SU-DHL-6 (cell line): ENCODE measurements at regions not wholly inside any gene's neighbourhood (a gene's known extent, or its start where the extent isn't known, plus 50 kb on each side); places are given as distances from the start of the nearest gene placed in this dataset.

ENCODE experiments used
- H2AFZ ChIP-seq: fragments of 200-600 bp; sonication (generic); 2 replicates; pipeline ENCODE4 v1.6.1; 2014; ENCODE audit warnings: low read depth, mild to moderate bottlenecking, moderate library complexity, mixed read lengths, antibody characterized with exemption, low read length; ENCODE audit not compliant: severe bottlenecking
- H3F3A ChIP-seq: fragments of 200-600 bp; shearing (Covaris generic); 2 replicates; pipeline ENCODE4 v1.6.0; 2016; ENCODE audit warnings: antibody characterized with exemption, mild to moderate bottlenecking; ENCODE audit not compliant: insufficient read depth
- H3K27ac ChIP-seq: fragments of 200-600 bp; sonication (generic); 2 replicates; pipeline ENCODE4 v1.5.1; 2016; ENCODE audit warnings: low read depth, mild to moderate bottlenecking, low read length, moderate library complexity, mixed read lengths
- H3K27me3 ChIP-seq: fragments of 200-600 bp; sonication (generic), shearing (Covaris generic); 2 replicates; pipeline ENCODE4 v1.6.0; 2014; ENCODE audit warnings: mild to moderate bottlenecking, low read length
- H3K36me3 ChIP-seq: fragments of 200-600 bp; sonication (generic); 2 replicates; pipeline ENCODE4 v1.6.1; 2014; ENCODE audit warnings: mild to moderate bottlenecking, low read length, mixed read lengths
- H3K4me2 ChIP-seq: fragments of 300-600, 200-600 bp; shearing (Covaris generic), sonication (generic); 2 replicates; pipeline ENCODE4 v1.6.0; 2014; ENCODE audit warnings: low read length, low read depth, mild to moderate bottlenecking; ENCODE audit not compliant: poor library complexity, severe bottlenecking
- H3K4me3 ChIP-seq: fragments of 200-600 bp; sonication (generic); 2 replicates; pipeline ENCODE4 v1.5.1; 2014; ENCODE audit warnings: antibody characterized with exemption, low read length, mild to moderate bottlenecking, mixed read lengths; ENCODE audit not compliant: insufficient read depth, poor library complexity, severe bottlenecking
- H3K79me2 ChIP-seq: fragments of 200-600 bp; sonication (generic); 2 replicates; pipeline ENCODE4 v1.6.1; 2014; ENCODE audit warnings: mild to moderate bottlenecking, low read length, moderate library complexity; ENCODE audit not compliant: insufficient read depth
- H3K9ac ChIP-seq: fragments of 200-600 bp; sonication (generic); 2 replicates; pipeline ENCODE4 v1.7.0; 2014; ENCODE audit warnings: mild to moderate bottlenecking, low read length
- H3K9me2 ChIP-seq: fragments of 200-600 bp; sonication (generic); replicated peaks from 2 replicates; pipeline ENCODE4 v1.6.1; 2014; ENCODE audit warnings: low read length; ENCODE audit not compliant: insufficient read depth
- H3K9me3 ChIP-seq: fragments of 200-600 bp; sonication (generic); 2 replicates; pipeline ENCODE4 v1.6.1; 2014; ENCODE audit warnings: low read length, mixed read lengths; ENCODE audit not compliant: insufficient read depth
- H4K20me1 ChIP-seq: fragments of 200-600 bp; sonication (generic); 2 replicates; pipeline ENCODE4 v1.6.1; 2014; ENCODE audit warnings: low read depth, mild to moderate bottlenecking, antibody characterized with exemption, low read length, moderate library complexity, mixed read lengths
- EZH2phosphoT487 ChIP-seq: fragments of 200-600 bp; sonication (generic), shearing (Covaris generic); conservative IDR thresholded peaks from 2 replicates; pipeline ENCODE4 v1.6.1; 2018; ENCODE audit warnings: mild to moderate bottlenecking, antibody characterized with exemption, low read length, moderate library complexity, mixed read lengths
- TF ChIP-seq, protein P1 (sequence below): fragments of 200-600 bp; sonication (generic); IDR thresholded peaks from one replicate; pipeline ENCODE4 v1.5.1; 2017; ENCODE audit warnings: antibody characterized with exemption, mild to moderate bottlenecking, low read length, moderate library complexity; ENCODE audit not compliant: insufficient read depth, poor library complexity, severe bottlenecking

DNA sequence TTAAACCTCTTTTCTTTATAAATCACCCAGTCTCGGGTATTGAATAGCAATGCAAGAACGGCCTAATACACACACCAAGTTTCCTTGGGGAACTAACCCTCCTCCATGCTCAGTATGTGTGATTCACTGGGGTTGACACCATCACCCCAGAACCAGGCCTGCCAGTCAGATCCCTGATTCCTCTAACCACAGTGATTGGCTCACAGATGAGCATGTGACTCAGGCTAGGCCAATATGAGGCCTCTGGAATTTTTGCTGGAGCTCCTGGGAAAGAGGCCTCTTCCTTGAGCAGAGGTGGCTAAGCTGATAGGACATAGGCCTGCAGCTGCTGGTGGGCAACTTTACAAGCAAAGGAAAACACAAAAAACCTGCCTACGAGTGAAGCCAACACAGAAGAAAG, 74.7 kb upstream of the ZBTB40 start:
- no peaks in the 10 kb centered on the region for H3K36me3 ChIP-seq
- H3K4me2 ChIP-seq = no peak overlapping the region
- TF ChIP-seq EZH2phosphoT487 = no peak
- TF ChIP-seq, protein P1, sequence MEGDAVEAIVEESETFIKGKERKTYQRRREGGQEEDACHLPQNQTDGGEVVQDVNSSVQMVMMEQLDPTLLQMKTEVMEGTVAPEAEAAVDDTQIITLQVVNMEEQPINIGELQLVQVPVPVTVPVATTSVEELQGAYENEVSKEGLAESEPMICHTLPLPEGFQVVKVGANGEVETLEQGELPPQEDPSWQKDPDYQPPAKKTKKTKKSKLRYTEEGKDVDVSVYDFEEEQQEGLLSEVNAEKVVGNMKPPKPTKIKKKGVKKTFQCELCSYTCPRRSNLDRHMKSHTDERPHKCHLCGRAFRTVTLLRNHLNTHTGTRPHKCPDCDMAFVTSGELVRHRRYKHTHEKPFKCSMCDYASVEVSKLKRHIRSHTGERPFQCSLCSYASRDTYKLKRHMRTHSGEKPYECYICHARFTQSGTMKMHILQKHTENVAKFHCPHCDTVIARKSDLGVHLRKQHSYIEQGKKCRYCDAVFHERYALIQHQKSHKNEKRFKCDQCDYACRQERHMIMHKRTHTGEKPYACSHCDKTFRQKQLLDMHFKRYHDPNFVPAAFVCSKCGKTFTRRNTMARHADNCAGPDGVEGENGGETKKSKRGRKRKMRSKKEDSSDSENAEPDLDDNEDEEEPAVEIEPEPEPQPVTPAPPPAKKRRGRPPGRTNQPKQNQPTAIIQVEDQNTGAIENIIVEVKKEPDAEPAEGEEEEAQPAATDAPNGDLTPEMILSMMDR = no peak
- no peaks in the 10 kb centered on the region for H4K20me1 ChIP-seq
- no peak overlapping the region for H3K27ac ChIP-seq
- no peaks in the 10 kb centered on the region for H3K27me3 ChIP-seq
- H2AFZ ChIP-seq = no peak overlapping the region
- H3K4me3 ChIP-seq = no peak overlapping the region
- H3K9me2 ChIP-seq = no peaks in the 10 kb centered on the region
- no peaks in the 10 kb centered on the region for H3K79me2 ChIP-seq
- H3K9me3 ChIP-seq = no peaks in the 10 kb centered on the region
- no peak overlapping the region for H3K9ac ChIP-seq
- H3F3A ChIP-seq = no peaks in the 10 kb centered on the region

DNA sequence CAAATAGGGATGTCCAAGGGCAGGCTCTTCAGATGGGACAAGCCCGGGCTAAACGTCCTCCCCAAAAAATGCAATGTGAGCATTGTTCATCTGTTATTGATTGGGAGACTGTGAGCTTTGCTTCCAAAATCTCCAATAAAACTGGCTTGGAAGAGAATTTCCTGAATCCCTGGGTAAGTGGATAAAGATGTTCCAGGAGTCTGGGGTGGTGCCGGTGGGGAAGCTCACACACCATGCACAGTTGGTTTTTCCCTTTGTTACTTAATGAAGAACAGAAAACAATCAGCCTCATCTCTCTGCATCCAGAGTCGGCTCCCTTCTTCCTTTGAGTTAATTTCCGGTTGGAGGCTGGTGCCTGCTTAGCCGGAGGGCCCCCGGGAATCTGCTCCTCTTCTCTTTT, 72.1 kb upstream of the ZBTB40 start:
- Histone ChIP-seq H3K4me2 (no peak overlapping the region), H4K20me1 (no peaks in the 10 kb centered on the region), H3K79me2 (no peaks in the 10 kb centered on the region), H3F3A (no peaks in the 10 kb centered on the region), H3K9me2 (no peaks in the 10 kb centered on the region), H3K27me3 (no peaks in the 10 kb centered on the region), H3K27ac (no peak overlapping the region), H2AFZ (no peak overlapping the region), H3K9me3 (no peaks in the 10 kb centered on the region), H3K4me3 (no peak overlapping the region), H3K9ac (no peak overlapping the region), H3K36me3 (no peaks in the 10 kb centered on the region)
- TF ChIP-seq EZH2phosphoT487 = no peak

DNA sequence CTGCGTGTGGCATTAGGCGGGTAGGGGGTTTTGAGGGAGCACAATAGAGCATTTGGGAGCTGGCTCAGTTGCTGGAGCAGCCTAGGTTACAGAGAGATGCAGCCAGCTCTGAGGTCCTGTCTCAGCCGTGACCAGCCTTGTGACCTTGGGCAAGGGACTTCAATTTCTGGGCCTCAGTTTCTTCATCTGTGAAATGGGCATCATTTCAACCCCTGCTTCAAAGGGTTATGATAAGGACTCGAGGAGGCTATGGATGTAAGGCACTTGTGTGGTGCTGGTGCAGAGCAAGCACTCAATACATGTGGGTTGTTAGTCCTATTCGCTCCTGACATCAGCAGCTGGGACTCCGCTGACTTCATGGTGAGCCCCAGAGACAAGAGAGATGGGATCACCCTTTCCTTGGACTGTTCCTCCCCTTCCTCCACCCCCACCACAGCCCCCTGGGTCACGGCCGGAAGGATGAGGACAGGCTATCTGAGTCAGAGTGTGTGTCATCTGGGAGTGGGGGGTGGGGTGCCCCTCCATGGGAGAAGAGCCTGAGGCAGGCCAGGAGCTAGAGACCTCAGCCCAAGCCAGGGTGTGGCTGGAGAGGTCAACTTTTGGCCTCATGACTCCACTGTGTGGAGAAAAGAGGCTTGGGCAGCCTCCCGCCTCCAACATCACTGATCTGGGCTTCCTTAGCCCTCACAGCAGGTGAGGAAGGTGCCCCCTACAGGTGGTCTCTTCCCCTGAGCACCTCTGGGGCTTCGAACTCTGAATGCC, 71.4 kb upstream of the ZBTB40 start:
- no peak for TF ChIP-seq EZH2phosphoT487
- TF ChIP-seq, protein P1 = no peak
- Histone ChIP-seq H3K36me3 (no peaks in the 10 kb centered on the region), H2AFZ (no peak overlapping the region), H3K9me3 (no peaks in the 10 kb centered on the region), H3K27me3 (no peaks in the 10 kb centered on the region), H3F3A (no peaks in the 10 kb centered on the region), H3K4me3 (no peak overlapping the region), H3K9ac (no peak overlapping the region), H3K9me2 (no peaks in the 10 kb centered on the region), H3K27ac (no peak overlapping the region), H4K20me1 (no peaks in the 10 kb centered on the region), H3K4me2 (no peak overlapping the region), H3K79me2 (no peaks in the 10 kb centered on the region)

DNA sequence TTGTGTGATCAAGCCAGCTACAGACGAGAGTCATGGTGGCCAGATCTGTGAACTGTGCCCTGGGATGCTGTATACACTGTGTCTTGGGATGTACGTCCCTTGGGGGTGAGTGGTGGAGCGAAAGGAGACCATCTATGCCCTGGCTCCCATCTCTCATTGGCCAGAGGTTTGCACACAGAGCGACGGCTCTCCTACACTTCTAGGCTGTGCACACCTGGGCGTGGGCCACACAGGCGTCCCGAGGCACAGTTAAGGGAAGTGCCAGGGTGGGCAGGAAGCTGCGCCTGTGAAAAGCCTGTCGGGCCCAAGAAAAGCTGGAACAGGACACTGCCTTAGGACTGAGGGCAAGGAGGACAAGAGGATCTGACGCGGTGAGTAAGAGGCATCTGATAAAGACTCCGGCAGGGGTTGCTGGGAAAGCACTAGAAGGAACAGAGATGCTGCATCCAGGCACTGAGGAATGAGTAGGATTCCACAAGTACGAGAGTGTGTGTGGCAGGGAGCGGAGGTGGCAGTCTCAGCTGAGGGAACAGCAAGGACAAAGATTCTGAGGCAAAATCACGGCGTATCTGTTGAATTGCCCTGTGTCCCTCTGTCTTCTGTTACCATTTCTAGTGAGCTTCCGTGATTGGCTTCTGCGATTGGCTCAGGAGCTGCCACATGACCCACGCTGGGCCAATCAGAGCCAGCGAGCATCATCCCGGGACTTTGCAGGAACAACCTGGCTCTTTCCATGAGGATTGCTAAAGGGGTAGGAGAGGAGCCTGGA, 67.9 kb upstream of the ZBTB40 start:
- no peaks in the 10 kb centered on the region for H3K36me3 ChIP-seq
- no peak overlapping the region for H3K9ac ChIP-seq
- H3K9me2 ChIP-seq = no peaks in the 10 kb centered on the region
- H3K27me3 ChIP-seq = no peaks in the 10 kb centered on the region
- no peak overlapping the region for H3K4me3 ChIP-seq
- no peaks in the 10 kb centered on the region for H3K9me3 ChIP-seq
- no peak overlapping the region for H3K4me2 ChIP-seq
- H2AFZ ChIP-seq = peak overlapping the region; percentile 8
- H3K79me2 ChIP-seq = no peaks in the 10 kb centered on the region
- H4K20me1 ChIP-seq = no peaks in the 10 kb centered on the region
- no peaks in the 10 kb centered on the region for H3F3A ChIP-seq
- H3K27ac ChIP-seq = no peak overlapping the region
- TF ChIP-seq, protein P1 = no peak
- TF ChIP-seq EZH2phosphoT487 = no peak
